ENCODE measurements at regions not wholly inside any gene's neighbourhood (a gene's known extent, or its start where the extent isn't known, plus 50 kb on each side); places are given as distances from the start of the nearest gene placed in this dataset.
"Not testable (repeated sequence)": the region's sequence is repeated elsewhere in the genome, so short reads cannot be mapped to it uniquely, and the experiment has no call there.

GRCh38 chr4:158410272-158410671, 111.4 kb upstream of the RXFP1 start:
- peak in 1 of 2 donors; percentile 1 for DNase-seq

GRCh38 chr4:158411269-158411668, 110.4 kb upstream of the RXFP1 start:
- peak in 1 of 2 donors; percentile 10 for DNase-seq

- not testable (repeated sequence) for DNase-seq
Measured at GRCh38 chr4:158418679-158419078, 103.0 kb upstream of the RXFP1 start.

GRCh38 chr4:158420782-158421181, 100.9 kb upstream of the RXFP1 start:
- DNase-seq: no peak

- DNase-seq: no peak
Measured at GRCh38 chr4:158422546-158422945, 99.1 kb upstream of the RXFP1 start.

GRCh38 chr4:158428242-158428641, 93.4 kb upstream of the RXFP1 start:
- DNase-seq: no peak

GRCh38 chr4:158442736-158443135, 78.9 kb upstream of the RXFP1 start:
- DNase-seq: no peak

GRCh38 chr4:158443731-158444130, 78.0 kb upstream of the RXFP1 start:
- no peak for DNase-seq

- no peak for DNase-seq
Measured at GRCh38 chr4:158444621-158445020, 77.1 kb upstream of the RXFP1 start.

- DNase-seq: no peak
Measured at GRCh38 chr4:158446106-158446505, 75.6 kb upstream of the RXFP1 start.

GRCh38 chr4:158450741-158451140, 70.9 kb upstream of the RXFP1 start:
- DNase-seq: no peak

- DNase-seq: not testable (repeated sequence)
Measured at GRCh38 chr4:158452116-158452515, 69.6 kb upstream of the RXFP1 start.

- DNase-seq: no peak
Measured at GRCh38 chr4:158458271-158458895, 63.3 kb upstream of the RXFP1 start.

- no peak for DNase-seq
Measured at GRCh38 chr4:158459085-158459820, 62.4 kb upstream of the RXFP1 start.

GRCh38 chr4:158461336-158461735, 60.3 kb upstream of the RXFP1 start:
- no peak for DNase-seq

GRCh38 chr4:158462611-158463010, 59.1 kb upstream of the RXFP1 start:
- DNase-seq: no peak
